ENCODE measurements at regions not wholly inside any gene's neighbourhood (a gene's known extent, or its start where the extent isn't known, plus 50 kb on each side); places are given as distances from the start of the nearest gene placed in this dataset.
A peak's percentile ranks its signal among the peaks of the same experiment; 100 is the strongest.

GRCh38 chr6:130730600-130730999 lies 96.6 kb upstream of the SMLR1 start:
- H3K27ac Mint-ChIP-seq = no peak overlapping the region
- intact Hi-C loops (cut with micrococcal nuclease) = no loop called here
- peaks cover 2% of the 10 kb centered on the region for H3K9me3 Mint-ChIP-seq
- no peaks in the 10 kb centered on the region for H3K36me3 Mint-ChIP-seq (ENCODE audit: low read depth)
- DNase-seq = no peak
- ChIA-PET CTCF (no interaction called here), POLR2A (interaction anchor here (0.6 kb wide), 1 partner anchor 58 kb away, joined by 4 read pairs; no protein-coding TSS in a partner anchor)
- TF ChIP-seq, protein P1, sequence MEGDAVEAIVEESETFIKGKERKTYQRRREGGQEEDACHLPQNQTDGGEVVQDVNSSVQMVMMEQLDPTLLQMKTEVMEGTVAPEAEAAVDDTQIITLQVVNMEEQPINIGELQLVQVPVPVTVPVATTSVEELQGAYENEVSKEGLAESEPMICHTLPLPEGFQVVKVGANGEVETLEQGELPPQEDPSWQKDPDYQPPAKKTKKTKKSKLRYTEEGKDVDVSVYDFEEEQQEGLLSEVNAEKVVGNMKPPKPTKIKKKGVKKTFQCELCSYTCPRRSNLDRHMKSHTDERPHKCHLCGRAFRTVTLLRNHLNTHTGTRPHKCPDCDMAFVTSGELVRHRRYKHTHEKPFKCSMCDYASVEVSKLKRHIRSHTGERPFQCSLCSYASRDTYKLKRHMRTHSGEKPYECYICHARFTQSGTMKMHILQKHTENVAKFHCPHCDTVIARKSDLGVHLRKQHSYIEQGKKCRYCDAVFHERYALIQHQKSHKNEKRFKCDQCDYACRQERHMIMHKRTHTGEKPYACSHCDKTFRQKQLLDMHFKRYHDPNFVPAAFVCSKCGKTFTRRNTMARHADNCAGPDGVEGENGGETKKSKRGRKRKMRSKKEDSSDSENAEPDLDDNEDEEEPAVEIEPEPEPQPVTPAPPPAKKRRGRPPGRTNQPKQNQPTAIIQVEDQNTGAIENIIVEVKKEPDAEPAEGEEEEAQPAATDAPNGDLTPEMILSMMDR (IDR thresholded peaks at IDR 0.05) = no peak
- H3K27me3 Mint-ChIP-seq = peaks cover 3% of the 10 kb centered on the region
- ATAC-seq = peak; percentile 73
- peaks cover 13% of the 10 kb centered on the region for H3K4me1 Mint-ChIP-seq (ENCODE audit: low read depth)
- H3K4me3 Mint-ChIP-seq = no peak overlapping the region

DNA sequence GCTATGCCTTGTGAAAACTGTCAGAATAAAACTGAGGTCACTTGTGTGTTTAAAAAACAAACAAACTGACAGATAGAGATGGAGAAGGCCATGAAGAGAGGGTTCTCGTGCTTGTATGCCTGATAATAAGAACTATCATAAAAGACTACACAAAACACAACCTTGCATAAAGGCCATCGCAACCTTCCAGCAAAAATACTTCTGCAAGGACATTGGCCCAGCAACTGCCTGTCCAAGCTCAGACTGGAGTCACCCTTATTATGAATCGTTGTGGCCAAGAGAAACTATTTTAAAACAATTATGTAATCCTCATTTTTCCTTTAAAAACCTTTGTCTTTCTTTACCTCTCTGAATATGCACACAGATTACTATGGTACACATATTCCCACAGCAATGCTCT lies 93.0 kb upstream of the SMLR1 start:
- no peaks in the 10 kb centered on the region for H3K9me3 Mint-ChIP-seq
- intact Hi-C loops (cut with micrococcal nuclease) = no loop called here
- ChIA-PET POLR2A (no interaction called here), CTCF (no interaction called here)
- H3K36me3 Mint-ChIP-seq (ENCODE audit: low read depth) = no peaks in the 10 kb centered on the region
- TF ChIP-seq, protein P1 (IDR thresholded peaks at IDR 0.05) = no peak
- DNase-seq (no peak), ATAC-seq (no peak)
- H3K4me1 Mint-ChIP-seq (ENCODE audit: low read depth) = peaks cover 13% of the 10 kb centered on the region
- H3K27ac Mint-ChIP-seq = no peak overlapping the region
- H3K27me3 Mint-ChIP-seq = peaks cover 1% of the 10 kb centered on the region
- no peak overlapping the region for H3K4me3 Mint-ChIP-seq

DNA sequence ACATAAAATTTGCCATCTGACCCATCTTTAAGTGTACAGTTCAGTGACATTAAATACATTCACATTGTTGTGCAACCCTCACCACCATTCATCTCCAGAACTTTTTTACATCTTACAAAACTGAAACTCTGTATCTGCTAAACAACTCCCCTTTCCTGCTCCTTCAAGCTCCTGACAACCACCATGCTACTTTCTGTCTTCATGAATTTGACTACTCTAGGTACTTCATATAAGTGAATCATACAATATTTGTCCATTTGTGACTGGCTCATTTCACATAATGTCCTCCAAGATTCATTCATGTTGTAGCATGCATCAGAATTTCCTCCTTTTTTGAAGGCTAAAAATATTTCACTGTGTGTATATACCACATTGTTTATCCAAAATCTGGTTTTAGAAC lies 86.9 kb upstream of the SMLR1 start:
- TF ChIP-seq, protein P1 (IDR thresholded peaks at IDR 0.05) = no peak
- Mint-ChIP-seq H3K27ac (no peak overlapping the region), H3K36me3 (ENCODE audit: low read depth) (no peaks in the 10 kb centered on the region), H3K9me3 (no peaks in the 10 kb centered on the region), H3K4me1 (ENCODE audit: low read depth) (no peaks in the 10 kb centered on the region), H3K27me3 (no peaks in the 10 kb centered on the region), H3K4me3 (no peak overlapping the region)
- CTCF ChIA-PET = no interaction called here
- POLR2A ChIA-PET = no interaction called here
- ATAC-seq = no peak
- intact Hi-C loops (cut with micrococcal nuclease) = no loop called here
- no peak for DNase-seq

DNA sequence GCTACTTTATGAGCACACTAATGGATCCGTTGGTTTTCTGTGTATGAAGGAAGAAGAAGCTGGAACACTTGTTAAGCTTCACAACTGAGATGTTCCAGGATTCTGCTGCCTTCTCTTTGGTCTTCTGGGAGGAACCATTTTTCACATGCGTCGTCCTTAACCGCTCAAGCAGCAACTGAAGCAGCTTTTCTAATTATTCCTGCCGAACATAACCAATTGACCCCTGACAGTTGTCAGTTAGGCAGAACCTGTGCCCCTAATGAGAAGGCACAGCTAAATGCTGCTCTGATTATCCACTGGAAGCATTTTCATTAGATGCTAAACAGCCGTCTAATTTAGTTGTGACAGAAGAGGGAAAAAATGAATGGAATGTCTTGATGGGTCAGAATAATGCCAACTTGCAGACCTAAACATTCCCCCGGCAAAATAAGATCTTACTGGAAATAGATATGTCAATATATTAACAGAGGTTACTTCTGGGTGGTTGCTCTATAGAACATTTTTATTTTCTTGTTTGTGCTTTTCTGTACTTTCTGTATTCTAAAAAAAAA lies 85.0 kb upstream of the SMLR1 start:
- Mint-ChIP-seq H3K36me3 (ENCODE audit: low read depth) (no peaks in the 10 kb centered on the region), H3K27me3 (no peaks in the 10 kb centered on the region), H3K4me1 (ENCODE audit: low read depth) (no peaks in the 10 kb centered on the region), H3K4me3 (no peak overlapping the region), H3K9me3 (no peaks in the 10 kb centered on the region), H3K27ac (no peak overlapping the region)
- intact Hi-C loops (cut with micrococcal nuclease) = no loop called here
- TF ChIP-seq, protein P1 (IDR thresholded peaks at IDR 0.05) = no peak
- POLR2A ChIA-PET = no interaction called here
- no peak for ATAC-seq
- DNase-seq = no peak
- CTCF ChIA-PET = interaction anchor here (1.2 kb wide), 1 partner anchor 9 kb away, joined by 4 read pairs; no protein-coding TSS in a partner anchor

- no peak for ATAC-seq
- no peaks in the 10 kb centered on the region for H3K9me3 Mint-ChIP-seq
- CTCF ChIA-PET = interaction anchor here (0.7 to 1.7 kb wide), 2 partner anchors 11 to 45 kb away, joined by 3 to 4 read pairs; no protein-coding TSS in a partner anchor
- TF ChIP-seq, protein P1 (IDR thresholded peaks at IDR 0.05) = no peak
- DNase-seq = no peak
- intact Hi-C loops (cut with micrococcal nuclease) = no loop called here
- no peaks in the 10 kb centered on the region for H3K4me1 Mint-ChIP-seq (ENCODE audit: low read depth)
- no peak overlapping the region for H3K27ac Mint-ChIP-seq
- POLR2A ChIA-PET = no interaction called here
- H3K4me3 Mint-ChIP-seq = no peak overlapping the region
- no peaks in the 10 kb centered on the region for H3K36me3 Mint-ChIP-seq (ENCODE audit: low read depth)
- H3K27me3 Mint-ChIP-seq = no peaks in the 10 kb centered on the region
Measured at GRCh38 chr6:130743175-130743574, 84.0 kb upstream of the SMLR1 start.

Measured in activated CD8-positive, alpha-beta T cell treated with anti-CD3 and anti-CD28 coated beads for 36 hours (primary cell).